HEK293 (cell line): ENCODE measurements at regions not wholly inside any gene's neighbourhood (a gene's known extent, or its start where the extent isn't known, plus 50 kb on each side); places are given as distances from the start of the nearest gene placed in this dataset.

Experiments used
- CTCF ChIA-PET: fragments of 350-600 bp; formaldehyde crosslinking; extraction: SDS; loops from one replicate; lab custom pipeline; 2021; ENCODE audit warnings: antibody characterized with exemption; lab: Yijun Ruan, JAX
- POLR2A ChIA-PET: fragments of 300-600 bp; formaldehyde crosslinking; extraction: SDS; loops from one replicate; lab custom pipeline; 2020; ENCODE audit warnings: antibody characterized with exemption, inconsistent platforms; lab: Yijun Ruan, JAX
- H3K27ac ChIP-seq: fragments of 200-500 bp; sonication (Bioruptor generic); 2 replicates; pipeline ENCODE4 v1.5.1; 2014; ENCODE audit warnings: low read depth, low read length, control low read depth, inconsistent platforms; ENCODE audit errors: extremely low read depth
- H3K36me3 ChIP-seq, 2 experiments: fragments of 200-500 bp in 1 of 2; sonication (Bioruptor generic) in 1 of 2; 1 replicate in 1 of 2; 2 replicates in 1 of 2; pipeline ENCODE4 v1.5.1; 2014 to 2017; ENCODE audit warnings: inconsistent platforms in 2 of 2, low read length in 2 of 2; ENCODE audit not compliant: control insufficient read depth in 2 of 2, insufficient read depth in 1 of 2
- H3K4me1 ChIP-seq: fragments of 200-500 bp; sonication (Bioruptor generic); 2 replicates; pipeline ENCODE4 v1.5.1; 2014; ENCODE audit warnings: mild to moderate bottlenecking, low read length, inconsistent platforms; ENCODE audit not compliant: control insufficient read depth, insufficient read depth
- H3K4me3 ChIP-seq: 2 replicates; pipeline ENCODE4 v1.5.1; 2011; ENCODE audit warnings: low read depth, mild to moderate bottlenecking, control low read depth, low read length, moderate library complexity
- H3K9me3 ChIP-seq: fragments of 200-500 bp; sonication (Bioruptor generic); 2 replicates; pipeline ENCODE4 v1.5.1; 2014; ENCODE audit warnings: low read depth, low read length, inconsistent platforms; ENCODE audit not compliant: control insufficient read depth, insufficient read depth
- GLI2 ChIP-seq: fragments of 450-650 bp; formaldehyde crosslinking; IDR thresholded peaks from 2 replicates; pipeline ENCODE4; 2017; ENCODE audit warnings: missing biosample characterization, missing genetic modification characterization, low read depth, borderline replicate concordance
- KLF7 ChIP-seq: fragments of 450-650 bp; formaldehyde crosslinking; IDR thresholded peaks from 2 replicates; pipeline ENCODE4 v1.5.1; 2016; ENCODE audit warnings: missing biosample characterization, missing genetic modification characterization, borderline replicate concordance
- SETDB1 ChIP-seq: IDR thresholded peaks from one replicate; pipeline ENCODE4 v1.6.1; 2017; ENCODE audit warnings: mild to moderate bottlenecking, low read length, moderate library complexity, mixed read lengths; ENCODE audit not compliant: insufficient read length
- SP7 ChIP-seq: fragments of 450-650 bp; formaldehyde crosslinking; IDR thresholded peaks from 2 replicates; pipeline ENCODE4 v1.5.1; 2016; ENCODE audit warnings: missing biosample characterization, missing genetic modification characterization
- ZBTB20 ChIP-seq: fragments of 450-650 bp; formaldehyde crosslinking; IDR thresholded peaks from 2 replicates; pipeline ENCODE4 v1.5.1; 2016; ENCODE audit warnings: missing biosample characterization, missing genetic modification characterization
- ZBTB48 ChIP-seq: fragments of 450-650 bp; formaldehyde crosslinking; IDR thresholded peaks from 2 replicates; pipeline ENCODE4 v1.5.1; 2016; ENCODE audit warnings: missing biosample characterization, missing genetic modification characterization
- ZNF157 ChIP-seq: fragments of 450-650 bp; formaldehyde crosslinking; IDR thresholded peaks from 2 replicates; pipeline ENCODE4 v1.5.1; 2016; ENCODE audit warnings: missing biosample characterization, missing genetic modification characterization
- ZNF266 ChIP-seq: fragments of 450-650 bp; formaldehyde crosslinking; IDR thresholded peaks from 2 replicates; pipeline ENCODE4 v1.5.1; 2016; ENCODE audit warnings: missing biosample characterization, missing genetic modification characterization, low read depth
- ZNF324 ChIP-seq: fragments of 450-650 bp; formaldehyde crosslinking; IDR thresholded peaks from 2 replicates; pipeline ENCODE4 v1.5.1; 2016; ENCODE audit warnings: missing biosample characterization, missing genetic modification characterization
- ZNF350 ChIP-seq: fragments of 450-650 bp; formaldehyde crosslinking; IDR thresholded peaks from 2 replicates; pipeline ENCODE4 v1.5.0; 2017; ENCODE audit warnings: missing biosample characterization, mild to moderate bottlenecking, missing genetic modification characterization
- ZNF37A ChIP-seq: fragments of 450-650 bp; IDR thresholded peaks from 2 replicates; pipeline ENCODE4 v1.5.1; 2018; ENCODE audit warnings: missing biosample characterization, missing genetic modification characterization
- ZNF426 ChIP-seq: fragments of 450-650 bp; formaldehyde crosslinking; IDR thresholded peaks from 2 replicates; pipeline ENCODE4 v1.5.1; 2017; ENCODE audit warnings: missing biosample characterization, missing genetic modification characterization, mild to moderate bottlenecking, inconsistent platforms, moderate library complexity
- ZNF501 ChIP-seq: fragments of 450-650 bp; formaldehyde crosslinking; IDR thresholded peaks from 2 replicates; pipeline ENCODE4 v1.5.1; 2016; ENCODE audit warnings: missing biosample characterization, missing genetic modification characterization
- ZNF548 ChIP-seq: fragments of 450-650 bp; formaldehyde crosslinking; IDR thresholded peaks from 2 replicates; pipeline ENCODE4 v1.5.1; 2016; ENCODE audit warnings: missing biosample characterization, missing genetic modification characterization
- ZNF621 ChIP-seq: fragments of 450-650 bp; formaldehyde crosslinking; IDR thresholded peaks from 2 replicates; pipeline ENCODE4 v1.5.1; 2017; ENCODE audit warnings: missing biosample characterization, missing genetic modification characterization
- ZNF704 ChIP-seq: fragments of 450-650 bp; formaldehyde crosslinking; IDR thresholded peaks from 2 replicates; pipeline ENCODE4 v1.5.1; 2016; ENCODE audit warnings: missing biosample characterization, missing genetic modification characterization
- TF ChIP-seq, protein P1 (sequence below): fragments of 450-650 bp; formaldehyde crosslinking; IDR thresholded peaks from 2 replicates; pipeline ENCODE4 v1.5.1; 2016; ENCODE audit warnings: missing biosample characterization, missing genetic modification characterization
- TF ChIP-seq, protein P2 (sequence below): fragments of 450-650 bp; formaldehyde crosslinking; IDR thresholded peaks from 2 replicates; pipeline ENCODE4 v1.5.1; 2017; ENCODE audit warnings: missing biosample characterization, missing genetic modification characterization
- TF ChIP-seq, protein P3 (sequence below): fragments of 450-650 bp; formaldehyde crosslinking; IDR thresholded peaks from 2 replicates; pipeline ENCODE4 v1.5.1; 2017; ENCODE audit warnings: missing biosample characterization, mild to moderate bottlenecking, missing genetic modification characterization, moderate library complexity

- no peak for TF ChIP-seq ZNF266 (tag by site-specific recombination)
- TF ChIP-seq ZNF426 (tag by site-specific recombination): no peak
- TF ChIP-seq, protein P1, sequence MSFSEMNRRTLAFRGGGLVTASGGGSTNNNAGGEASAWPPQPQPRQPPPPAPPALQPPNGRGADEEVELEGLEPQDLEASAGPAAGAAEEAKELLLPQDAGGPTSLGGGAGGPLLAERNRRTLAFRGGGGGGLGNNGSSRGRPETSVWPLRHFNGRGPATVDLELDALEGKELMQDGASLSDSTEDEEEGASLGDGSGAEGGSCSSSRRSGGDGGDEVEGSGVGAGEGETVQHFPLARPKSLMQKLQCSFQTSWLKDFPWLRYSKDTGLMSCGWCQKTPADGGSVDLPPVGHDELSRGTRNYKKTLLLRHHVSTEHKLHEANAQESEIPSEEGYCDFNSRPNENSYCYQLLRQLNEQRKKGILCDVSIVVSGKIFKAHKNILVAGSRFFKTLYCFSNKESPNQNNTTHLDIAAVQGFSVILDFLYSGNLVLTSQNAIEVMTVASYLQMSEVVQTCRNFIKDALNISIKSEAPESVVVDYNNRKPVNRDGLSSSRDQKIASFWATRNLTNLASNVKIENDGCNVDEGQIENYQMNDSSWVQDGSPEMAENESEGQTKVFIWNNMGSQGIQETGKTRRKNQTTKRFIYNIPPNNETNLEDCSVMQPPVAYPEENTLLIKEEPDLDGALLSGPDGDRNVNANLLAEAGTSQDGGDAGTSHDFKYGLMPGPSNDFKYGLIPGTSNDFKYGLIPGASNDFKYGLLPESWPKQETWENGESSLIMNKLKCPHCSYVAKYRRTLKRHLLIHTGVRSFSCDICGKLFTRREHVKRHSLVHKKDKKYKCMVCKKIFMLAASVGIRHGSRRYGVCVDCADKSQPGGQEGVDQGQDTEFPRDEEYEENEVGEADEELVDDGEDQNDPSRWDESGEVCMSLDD (tag by site-specific recombination): no peak
- TF ChIP-seq, all 188 proteins: peak for 0
These were observed 381.6 kb downstream of the CDH11 start (continued) for GRCh38 chr16:64740261-64740660.

- ChIA-PET CTCF (no interaction called here), POLR2A (no interaction called here)
- TF ChIP-seq GLI2: no peak
- TF ChIP-seq ZBTB20: no peak
- TF ChIP-seq ZNF501: no peak
- TF ChIP-seq ZBTB48 (tag by site-specific recombination): no peak
- TF ChIP-seq ZNF324 (tag by site-specific recombination): no peak
- TF ChIP-seq ZNF704: no peak
- TF ChIP-seq ZNF350 (tag by site-specific recombination): no peak
- TF ChIP-seq ZNF157: no peak
- TF ChIP-seq ZNF548: no peak
- H3K36me3 ChIP-seq: no peaks in the 10 kb centered on the region
- H3K4me1 ChIP-seq: no peaks in the 10 kb centered on the region
- no peak overlapping the region for H3K27ac ChIP-seq
- H3K9me3 ChIP-seq: no peaks in the 10 kb centered on the region
- no peak overlapping the region for H3K4me3 ChIP-seq
These were observed 383.4 kb downstream of the CDH11 start for GRCh38 chr16:64738321-64738960.

DNA sequence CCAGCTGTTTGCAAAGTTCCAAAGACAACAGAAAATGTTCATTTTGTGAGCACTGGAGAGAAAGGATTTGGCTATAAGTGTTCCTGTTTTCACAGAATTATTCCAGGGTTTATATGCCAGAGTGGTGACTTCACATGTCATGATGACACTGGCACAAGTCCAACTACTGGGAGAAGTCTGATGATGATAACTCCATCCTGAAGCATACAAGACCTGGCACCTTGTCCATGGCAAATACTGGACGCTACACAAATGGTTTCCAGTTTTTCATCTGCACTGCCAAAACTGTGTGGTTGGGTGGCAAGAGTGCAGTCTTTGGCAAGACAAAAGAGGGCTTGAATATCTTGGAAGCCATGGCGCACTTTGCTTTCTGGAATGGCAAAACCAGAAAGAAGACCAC is 385.0 kb downstream of the CDH11 start:
- POLR2A ChIA-PET: no interaction called here
- H3K4me1 ChIP-seq: no peaks in the 10 kb centered on the region
- no peaks in the 10 kb centered on the region for H3K9me3 ChIP-seq
- H3K27ac ChIP-seq: no peak overlapping the region
- H3K36me3 ChIP-seq: no peaks in the 10 kb centered on the region
- H3K4me3 ChIP-seq: no peak overlapping the region
- TF ChIP-seq KLF7: no peak
- TF ChIP-seq, protein P2, sequence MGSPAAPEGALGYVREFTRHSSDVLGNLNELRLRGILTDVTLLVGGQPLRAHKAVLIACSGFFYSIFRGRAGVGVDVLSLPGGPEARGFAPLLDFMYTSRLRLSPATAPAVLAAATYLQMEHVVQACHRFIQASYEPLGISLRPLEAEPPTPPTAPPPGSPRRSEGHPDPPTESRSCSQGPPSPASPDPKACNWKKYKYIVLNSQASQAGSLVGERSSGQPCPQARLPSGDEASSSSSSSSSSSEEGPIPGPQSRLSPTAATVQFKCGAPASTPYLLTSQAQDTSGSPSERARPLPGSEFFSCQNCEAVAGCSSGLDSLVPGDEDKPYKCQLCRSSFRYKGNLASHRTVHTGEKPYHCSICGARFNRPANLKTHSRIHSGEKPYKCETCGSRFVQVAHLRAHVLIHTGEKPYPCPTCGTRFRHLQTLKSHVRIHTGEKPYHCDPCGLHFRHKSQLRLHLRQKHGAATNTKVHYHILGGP: no peak
- TF ChIP-seq, protein P3, sequence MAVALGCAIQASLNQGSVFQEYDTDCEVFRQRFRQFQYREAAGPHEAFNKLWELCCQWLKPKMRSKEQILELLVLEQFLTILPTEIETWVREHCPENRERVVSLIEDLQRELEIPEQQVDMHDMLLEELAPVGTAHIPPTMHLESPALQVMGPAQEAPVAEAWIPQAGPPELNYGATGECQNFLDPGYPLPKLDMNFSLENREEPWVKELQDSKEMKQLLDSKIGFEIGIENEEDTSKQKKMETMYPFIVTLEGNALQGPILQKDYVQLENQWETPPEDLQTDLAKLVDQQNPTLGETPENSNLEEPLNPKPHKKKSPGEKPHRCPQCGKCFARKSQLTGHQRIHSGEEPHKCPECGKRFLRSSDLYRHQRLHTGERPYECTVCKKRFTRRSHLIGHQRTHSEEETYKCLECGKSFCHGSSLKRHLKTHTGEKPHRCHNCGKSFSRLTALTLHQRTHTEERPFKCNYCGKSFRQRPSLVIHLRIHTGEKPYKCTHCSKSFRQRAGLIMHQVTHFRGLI (tag by site-specific recombination): no peak
- no peak for TF ChIP-seq ZNF621
- no peak for TF ChIP-seq SP7 (tag by site-specific recombination)
- TF ChIP-seq ZNF37A (tag by site-specific recombination): no peak
- TF ChIP-seq SETDB1: no peak
- CTCF ChIA-PET: interaction anchor here (0.6 kb wide), 1 partner anchor 35 kb away, joined by 3 read pairs; no protein-coding TSS in a partner anchor
